ENCODE measurements at regions not wholly inside any gene's neighbourhood (a gene's known extent, or its start where the extent isn't known, plus 50 kb on each side); places are given as distances from the start of the nearest gene placed in this dataset.

- DNase-seq (ENCODE audit: insufficient read length, low spot score) (no peak), FAIRE-seq (no peak)
- TF ChIP-seq PAX5 (IDR thresholded peaks at IDR 0.05; ENCODE audit: insufficient read depth, low read length, severe bottlenecking) (no peak), POLR2A (IDR thresholded peaks at IDR 0.05; ENCODE audit: low read depth, low read length) (no peak), SPI1 (IDR thresholded peaks at IDR 0.05; ENCODE audit: low read depth, low read length) (no peak), POLR2AphosphoS5 (IDR thresholded peaks at IDR 0.05; ENCODE audit: low read depth, low read length) (no peak), POU2F2 (IDR thresholded peaks at IDR 0.05; ENCODE audit: low read depth, low read length) (no peak), TAF1 (IDR thresholded peaks at IDR 0.05; ENCODE audit: low read depth, low read length) (no peak)
These were observed 109.7 kb upstream of the HS6ST1 start for GRCh38 chr2:128428415-128428814.

GRCh38 chr2:128432423-128432822 is 113.8 kb upstream of the HS6ST1 start:
- DNase-seq (ENCODE audit: insufficient read length, low spot score), result no peak
- no peak for FAIRE-seq
- no peak for TF ChIP-seq POLR2A (IDR thresholded peaks at IDR 0.05; ENCODE audit: low read depth, low read length)
- no peak for TF ChIP-seq POU2F2 (IDR thresholded peaks at IDR 0.05; ENCODE audit: low read depth, low read length)
- no peak for TF ChIP-seq POLR2AphosphoS5 (IDR thresholded peaks at IDR 0.05; ENCODE audit: low read depth, low read length)
- TF ChIP-seq PAX5 (IDR thresholded peaks at IDR 0.05; ENCODE audit: insufficient read depth, low read length, severe bottlenecking), result no peak
- no peak for TF ChIP-seq TAF1 (IDR thresholded peaks at IDR 0.05; ENCODE audit: low read depth, low read length)
- TF ChIP-seq SPI1 (IDR thresholded peaks at IDR 0.05; ENCODE audit: low read depth, low read length), result no peak

- no peak for FAIRE-seq
- TF ChIP-seq SPI1 (IDR thresholded peaks at IDR 0.05; ENCODE audit: low read depth, low read length) (no peak), PAX5 (IDR thresholded peaks at IDR 0.05; ENCODE audit: insufficient read depth, low read length, severe bottlenecking) (no peak), POU2F2 (IDR thresholded peaks at IDR 0.05; ENCODE audit: low read depth, low read length) (no peak), POLR2AphosphoS5 (IDR thresholded peaks at IDR 0.05; ENCODE audit: low read depth, low read length) (no peak), POLR2A (IDR thresholded peaks at IDR 0.05; ENCODE audit: low read depth, low read length) (no peak), TAF1 (IDR thresholded peaks at IDR 0.05; ENCODE audit: low read depth, low read length) (no peak)
- DNase-seq (ENCODE audit: insufficient read length, low spot score), result no peak
These were observed 115.4 kb upstream of the HS6ST1 start for GRCh38 chr2:128433911-128434550.

GRCh38 chr2:128435576-128436478 is 117.2 kb upstream of the HS6ST1 start:
- DNase-seq (ENCODE audit: insufficient read length, low spot score), result no peak
- no peak for FAIRE-seq
- TF ChIP-seq PAX5 (IDR thresholded peaks at IDR 0.05; ENCODE audit: insufficient read depth, low read length, severe bottlenecking), result no peak

- TF ChIP-seq TAF1 (IDR thresholded peaks at IDR 0.05; ENCODE audit: low read depth, low read length), result no peak
- no peak for TF ChIP-seq SPI1 (IDR thresholded peaks at IDR 0.05; ENCODE audit: low read depth, low read length)
- no peak for TF ChIP-seq POLR2A (IDR thresholded peaks at IDR 0.05; ENCODE audit: low read depth, low read length)
- FAIRE-seq, result no peak
- DNase-seq (ENCODE audit: insufficient read length, low spot score), result no peak
These were observed 118.0 kb upstream of the HS6ST1 start for GRCh38 chr2:128436479-128437203.

GRCh38 chr2:128437204-128437565 is 118.5 kb upstream of the HS6ST1 start:
- TF ChIP-seq POLR2AphosphoS5 (IDR thresholded peaks at IDR 0.05; ENCODE audit: low read depth, low read length) (no peak), POU2F2 (IDR thresholded peaks at IDR 0.05; ENCODE audit: low read depth, low read length) (no peak), TAF1 (IDR thresholded peaks at IDR 0.05; ENCODE audit: low read depth, low read length) (no peak), SPI1 (IDR thresholded peaks at IDR 0.05; ENCODE audit: low read depth, low read length) (no peak), POLR2A (IDR thresholded peaks at IDR 0.05; ENCODE audit: low read depth, low read length) (no peak), PAX5 (IDR thresholded peaks at IDR 0.05; ENCODE audit: insufficient read depth, low read length, severe bottlenecking) (no peak)
- FAIRE-seq (no peak), DNase-seq (ENCODE audit: insufficient read length, low spot score) (no peak)

- FAIRE-seq, result no peak
- DNase-seq (ENCODE audit: insufficient read length, low spot score), result no peak
- TF ChIP-seq POLR2AphosphoS5 (IDR thresholded peaks at IDR 0.05; ENCODE audit: low read depth, low read length), result no peak
- no peak for TF ChIP-seq PAX5 (IDR thresholded peaks at IDR 0.05; ENCODE audit: insufficient read depth, low read length, severe bottlenecking)
- TF ChIP-seq TAF1 (IDR thresholded peaks at IDR 0.05; ENCODE audit: low read depth, low read length), result no peak
- TF ChIP-seq POU2F2 (IDR thresholded peaks at IDR 0.05; ENCODE audit: low read depth, low read length), result no peak
- TF ChIP-seq POLR2A (IDR thresholded peaks at IDR 0.05; ENCODE audit: low read depth, low read length), result no peak
- no peak for TF ChIP-seq SPI1 (IDR thresholded peaks at IDR 0.05; ENCODE audit: low read depth, low read length)
These were observed 119.4 kb upstream of the HS6ST1 start for GRCh38 chr2:128438091-128438490.

GRCh38 chr2:128438586-128438985 is 119.9 kb upstream of the HS6ST1 start:
- no peak for DNase-seq (ENCODE audit: insufficient read length, low spot score)
- TF ChIP-seq POLR2A (IDR thresholded peaks at IDR 0.05; ENCODE audit: low read depth, low read length), result no peak
- no peak for FAIRE-seq

- no peak for FAIRE-seq
- TF ChIP-seq POU2F2 (IDR thresholded peaks at IDR 0.05; ENCODE audit: low read depth, low read length) (no peak), PAX5 (IDR thresholded peaks at IDR 0.05; ENCODE audit: insufficient read depth, low read length, severe bottlenecking) (no peak), SPI1 (IDR thresholded peaks at IDR 0.05; ENCODE audit: low read depth, low read length) (no peak), POLR2A (IDR thresholded peaks at IDR 0.05; ENCODE audit: low read depth, low read length) (no peak), TAF1 (IDR thresholded peaks at IDR 0.05; ENCODE audit: low read depth, low read length) (no peak)
- DNase-seq (ENCODE audit: insufficient read length, low spot score), result no peak
These were observed 120.5 kb upstream of the HS6ST1 start for GRCh38 chr2:128439031-128439790.
